Fibroblast of the aortic adventitia (primary cell): ENCODE measurements at regions not wholly inside any gene's neighbourhood (a gene's known extent, or its start where the extent isn't known, plus 50 kb on each side); places are given as distances from the start of the nearest gene placed in this dataset.

Experiments used
- DNase-seq: peaks from one replicate; pipeline ENCODE4 v3.0.0-alpha.2; 2010; ENCODE audit warnings: low read depth
- H3K4me3 ChIP-seq: 2 replicates; pipeline ENCODE4 v1.5.1; 2011; ENCODE audit warnings: low read depth, mild to moderate bottlenecking, control low read depth, low read length, moderate library complexity
- CTCF ChIP-seq: IDR thresholded peaks from 2 replicates; pipeline ENCODE4 v1.5.1; 2011; ENCODE audit warnings: mild to moderate bottlenecking, low read length, control low read depth, inconsistent platforms; ENCODE audit not compliant: insufficient read depth

DNA sequence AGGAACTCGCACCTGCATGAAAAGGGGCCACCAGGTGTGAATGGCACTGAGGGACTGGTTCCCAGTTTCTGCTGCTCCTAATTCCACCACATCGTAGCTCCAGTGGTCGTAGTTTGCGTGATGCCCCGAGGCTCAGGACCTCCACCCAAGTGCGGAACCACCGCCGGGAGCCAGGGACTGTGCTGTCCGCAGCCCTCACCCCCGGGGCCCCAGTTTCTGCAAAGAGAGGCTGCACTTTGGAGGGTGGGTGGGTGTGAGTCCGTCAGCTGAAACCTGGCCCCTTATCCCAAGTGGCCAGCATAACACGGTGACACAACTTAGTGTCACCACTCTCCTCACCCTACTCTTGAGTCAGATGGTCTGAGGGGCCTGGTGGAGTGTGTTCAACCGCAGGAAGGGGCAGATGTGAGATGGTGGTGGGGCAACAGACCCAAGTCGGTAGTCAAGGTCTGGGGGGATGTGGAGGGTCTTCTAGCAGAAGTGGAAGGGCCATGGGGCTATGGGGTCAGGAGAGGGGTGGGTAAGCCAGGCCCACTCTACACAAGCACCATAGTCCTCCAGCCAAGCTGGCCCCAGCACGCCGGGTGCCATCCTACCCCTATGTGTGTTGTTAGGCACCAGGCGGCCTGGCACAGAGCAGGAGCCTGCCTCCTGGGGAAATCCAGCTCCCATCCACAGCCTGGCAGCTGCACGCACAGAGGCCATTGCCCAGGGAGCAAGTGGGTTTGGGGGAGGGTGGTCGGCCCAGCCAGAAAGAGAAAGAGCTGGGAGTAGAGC is 1301.6 kb downstream of the UQCRFS1 start:
- H3K4me3 ChIP-seq, result no peak overlapping the region
- TF ChIP-seq CTCF, result no peak
- no peak for DNase-seq

- no peak for TF ChIP-seq CTCF
- H3K4me3 ChIP-seq, result no peak overlapping the region
Observed at GRCh38 chr19:27909861-27910260, 1303.1 kb downstream of the UQCRFS1 start.

GRCh38 chr19:27909185-27909840 is 1303.6 kb downstream of the UQCRFS1 start:
- no peak for DNase-seq
- TF ChIP-seq CTCF, result no peak
- H3K4me3 ChIP-seq, result no peak overlapping the region

More at GRCh38 chr19:27909861-27910260, 1303.1 kb downstream of the UQCRFS1 start:
- no peak for DNase-seq

- DNase-seq, result no peak
- no peak overlapping the region for H3K4me3 ChIP-seq
- TF ChIP-seq CTCF, result no peak
Observed at GRCh38 chr19:27906081-27906480, 1306.9 kb downstream of the UQCRFS1 start.

DNA sequence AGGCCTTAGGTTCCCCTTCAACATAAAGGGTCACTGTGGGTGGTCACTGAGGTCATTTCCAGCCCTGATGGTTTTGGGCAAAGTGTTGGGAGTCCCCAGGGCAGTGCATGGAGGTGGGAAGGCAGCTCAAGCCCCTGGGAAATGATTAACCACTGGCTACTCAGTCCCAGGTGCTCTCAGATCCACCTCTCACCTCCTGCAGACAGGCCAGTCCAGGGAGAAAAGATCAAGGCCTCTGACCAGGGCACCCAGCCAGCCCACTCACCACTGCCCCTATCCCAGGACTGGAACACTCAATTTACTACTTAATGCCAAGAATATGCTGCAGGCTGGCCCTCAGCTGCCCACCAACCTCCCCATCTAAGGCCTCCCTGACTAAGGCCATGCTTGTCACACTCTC is 1307.9 kb downstream of the UQCRFS1 start:
- DNase-seq, result no peak
- H3K4me3 ChIP-seq, result no peak overlapping the region

DNA sequence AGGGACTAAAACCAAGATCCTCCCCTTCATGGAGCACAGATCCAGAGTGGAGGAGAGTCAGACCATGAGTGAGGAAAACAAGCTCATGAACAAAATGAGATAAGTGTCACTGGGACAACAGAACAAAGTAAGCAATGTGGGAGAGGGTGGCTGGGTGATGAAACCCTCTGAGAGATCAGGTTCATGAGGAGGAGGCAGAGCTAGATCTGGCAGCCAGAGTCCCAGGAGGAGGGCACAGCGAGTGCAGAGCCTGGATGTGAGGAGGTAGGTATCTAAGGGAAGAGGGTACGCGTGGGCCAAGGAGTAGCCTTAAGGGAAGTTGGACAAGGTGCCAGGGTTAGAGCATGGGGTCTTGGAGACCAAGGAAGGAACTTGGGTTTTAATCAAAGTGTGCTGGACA is 1311.9 kb downstream of the UQCRFS1 start:
- no peak for TF ChIP-seq CTCF
- no peak for DNase-seq
- no peak overlapping the region for H3K4me3 ChIP-seq

More for the DNA sequence above, 1307.9 kb downstream of the UQCRFS1 start:
- no peak for TF ChIP-seq CTCF
